IMR-90 (cell line): ENCODE measurements at regions not wholly inside any gene's neighbourhood (a gene's known extent, or its start where the extent isn't known, plus 50 kb on each side); places are given as distances from the start of the nearest gene placed in this dataset.

Experiments used
- ATAC-seq: fragments of 200-7000 bp; cut with Tn5 transposase; 2 replicates; pipeline ENCODE4 v1.9.1; 2020; ENCODE audit warnings: low read depth, mild to moderate bottlenecking, moderate library complexity
- BruUV-seq: library from RNA; stranded (reverse); fragments of 400-500 nt; replicated peaks from 2 replicates; lab custom pipeline; 2021; lab: Mats Ljungman, UMichigan
- CTCF ChIA-PET: fragments of 300-600 bp; formaldehyde crosslinking; extraction: SDS; loops from one replicate; lab custom pipeline; 2021; ENCODE audit warnings: antibody characterized with exemption; lab: Yijun Ruan, JAX
- POLR2A ChIA-PET: fragments of 300-600 bp; sonication (Branson Sonifier 250); formaldehyde crosslinking; loops from one replicate; lab custom pipeline; 2022; ENCODE audit warnings: antibody characterized with exemption; ENCODE audit not compliant: unreplicated experiment; lab: Charles Lee
- DNase-seq: peaks from one replicate; pipeline ENCODE4 v3.0.0; 2013
- H2AFZ ChIP-seq: replicated peaks from 2 replicates; pipeline ENCODE3; 2013; ENCODE audit warnings: low read length, mild to moderate bottlenecking; ENCODE audit not compliant: poor library complexity
- H2AK5ac ChIP-seq: 2 replicates; pipeline ENCODE4 v1.6.1; 2013; ENCODE audit warnings: low read depth, low read length, inconsistent platforms
- H2AK9ac ChIP-seq: replicated peaks from 2 replicates; pipeline ENCODE3; 2013; ENCODE audit warnings: mild to moderate bottlenecking, low read depth, low read length, moderate library complexity; ENCODE audit not compliant: poor library complexity
- H2BK120ac ChIP-seq: 2 replicates; pipeline ENCODE4 v1.6.1; 2013; ENCODE audit warnings: low read depth, low read length, inconsistent platforms
- H2BK15ac ChIP-seq: 3 replicates; pipeline ENCODE4 v1.6.1; 2013; ENCODE audit warnings: low read depth, low read length, inconsistent platforms
- H2BK20ac ChIP-seq: 2 replicates; pipeline ENCODE4 v1.6.1; 2013; ENCODE audit warnings: low read depth, mild to moderate bottlenecking, inconsistent platforms, low read length, moderate library complexity
- H2BK5ac ChIP-seq: 2 replicates; pipeline ENCODE4 v1.6.1; 2013; ENCODE audit warnings: mild to moderate bottlenecking, low read depth, low read length, inconsistent platforms; ENCODE audit not compliant: poor library complexity, severe bottlenecking
- H3K14ac ChIP-seq: replicated peaks from 2 replicates; pipeline ENCODE4 v1.6.1; 2013; ENCODE audit warnings: low read depth, low read length, inconsistent platforms
- H3K18ac ChIP-seq: 2 replicates; pipeline ENCODE4 v1.6.1; 2013; ENCODE audit warnings: low read depth, low read length, control low read depth
- H3K23ac ChIP-seq: 2 replicates; pipeline ENCODE4 v1.6.1; 2013; ENCODE audit warnings: low read depth, low read length, inconsistent platforms
- H3K27ac ChIP-seq: 2 replicates; pipeline ENCODE4 v1.5.1; 2013; ENCODE audit warnings: mild to moderate bottlenecking, control low read depth, low read length; ENCODE audit not compliant: insufficient read depth
- H3K27me3 ChIP-seq: 2 replicates; pipeline ENCODE4 v1.6.1; 2013; ENCODE audit warnings: low read length; ENCODE audit not compliant: control insufficient read depth, insufficient read depth
- H3K36me3 ChIP-seq: 2 replicates; pipeline ENCODE4 v1.6.1; 2013; ENCODE audit warnings: low read length, mixed read lengths; ENCODE audit not compliant: control insufficient read depth, insufficient read depth
- H3K4ac ChIP-seq: 2 replicates; pipeline ENCODE4 v1.6.1; 2013; ENCODE audit warnings: low read depth, low read length, inconsistent platforms
- H3K4me1 ChIP-seq: 2 replicates; pipeline ENCODE4 v1.6.1; 2013; ENCODE audit warnings: low read length, mixed read lengths; ENCODE audit not compliant: control insufficient read depth, insufficient read depth
- H3K4me2 ChIP-seq: 2 replicates; pipeline ENCODE4 v1.6.1; 2013; ENCODE audit warnings: low read depth, mild to moderate bottlenecking, control low read depth, low read length, moderate library complexity
- H3K4me3 ChIP-seq: 2 replicates; pipeline ENCODE4 v1.5.1; 2013; ENCODE audit warnings: low read depth, mild to moderate bottlenecking, control low read depth, low read length, moderate library complexity; ENCODE audit not compliant: insufficient read depth
- H3K56ac ChIP-seq: 2 replicates; pipeline ENCODE4 v1.6.1; 2013; ENCODE audit warnings: low read length, inconsistent platforms; ENCODE audit not compliant: insufficient read depth; ENCODE audit errors: extremely low read depth
- H3K79me1 ChIP-seq, 2 experiments: 2 replicates each; pipeline ENCODE4 v1.6.1; 2013; ENCODE audit warnings: low read length in 2 of 2, inconsistent platforms in 1 of 2, low read depth in 1 of 2
- H3K9ac ChIP-seq: 2 replicates; pipeline ENCODE4 v1.6.1; 2013; ENCODE audit warnings: low read depth, low read length, control low read depth
- H3K9me1 ChIP-seq: 2 replicates; pipeline ENCODE4 v1.6.1; 2013; ENCODE audit warnings: low read length, inconsistent platforms; ENCODE audit not compliant: insufficient read depth
- H3K9me3 ChIP-seq: 2 replicates; pipeline ENCODE4 v1.6.1; 2013; ENCODE audit warnings: low read length; ENCODE audit not compliant: control insufficient read depth, insufficient read depth
- H4K20me1 ChIP-seq: 2 replicates; pipeline ENCODE4 v1.6.1; 2013; ENCODE audit warnings: low read length, inconsistent platforms; ENCODE audit not compliant: insufficient read depth
- H4K5ac ChIP-seq: 2 replicates; pipeline ENCODE4 v1.6.1; 2013; ENCODE audit warnings: mild to moderate bottlenecking, low read depth, low read length, control low read depth
- H4K8ac ChIP-seq, 2 experiments: 2 replicates each; pipeline ENCODE4 v1.6.1; 2013; ENCODE audit warnings: low read depth in 2 of 2, low read length in 2 of 2, control low read depth in 1 of 2, inconsistent platforms in 1 of 2
- H4K91ac ChIP-seq: 2 replicates; pipeline ENCODE4 v1.6.1; 2013; ENCODE audit warnings: low read depth, low read length, inconsistent platforms; ENCODE audit not compliant: insufficient read depth
- BHLHE40 ChIP-seq: fragments of 150-350 bp; IDR thresholded peaks from 2 replicates; pipeline ENCODE4 v1.6.1; 2016; ENCODE audit warnings: mild to moderate bottlenecking, low read depth, low read length
- CEBPB ChIP-seq: IDR thresholded peaks from 2 replicates; pipeline ENCODE4 v1.6.1; 2012; ENCODE audit warnings: low read depth, low read length, improper control_type of control experiment
- CHD1 ChIP-seq: IDR thresholded peaks from 2 replicates; pipeline ENCODE4 v1.6.1; 2012; ENCODE audit warnings: low read depth, low read length, improper control_type of control experiment
- ELK1 ChIP-seq: fragments of 150-350 bp; IDR thresholded peaks from 2 replicates; pipeline ENCODE4 v1.6.1; 2016; ENCODE audit warnings: low read depth, mild to moderate bottlenecking, low read length, moderate library complexity, borderline replicate concordance
- FOS ChIP-seq: fragments of 150-350 bp; IDR thresholded peaks from 2 replicates; pipeline ENCODE4 v1.6.1; 2016; ENCODE audit warnings: low read depth, low read length
- MAFK ChIP-seq: IDR thresholded peaks from 2 replicates; pipeline ENCODE4 v1.6.1; 2012; ENCODE audit warnings: low read depth, low read length, improper control_type of control experiment
- MAZ ChIP-seq: IDR thresholded peaks from 2 replicates; pipeline ENCODE4 v1.6.1; 2012; ENCODE audit warnings: low read depth, mild to moderate bottlenecking, low read length, improper control_type of control experiment, moderate library complexity, borderline replicate concordance
- MXI1 ChIP-seq: IDR thresholded peaks from 2 replicates; pipeline ENCODE4 v1.6.1; 2012; ENCODE audit warnings: low read depth, mild to moderate bottlenecking, low read length, moderate library complexity, borderline replicate concordance
- NFE2L2 ChIP-seq: fragments of 150-350 bp; IDR thresholded peaks from 2 replicates; pipeline ENCODE4 v1.6.1; 2016; ENCODE audit warnings: low read depth, mild to moderate bottlenecking, low read length
- POLR2A ChIP-seq: IDR thresholded peaks from 2 replicates; pipeline ENCODE4 v1.6.1; 2012; ENCODE audit warnings: mild to moderate bottlenecking, low read depth, low read length
- RAD21 ChIP-seq: IDR thresholded peaks from 2 replicates; pipeline ENCODE4 v1.6.1; 2012; ENCODE audit warnings: low read length, improper control_type of control experiment
- RCOR1 ChIP-seq: IDR thresholded peaks from 2 replicates; pipeline ENCODE4 v1.6.1; 2012; ENCODE audit warnings: mild to moderate bottlenecking, low read length, improper control_type of control experiment; ENCODE audit not compliant: insufficient replicate concordance
- RFX5 ChIP-seq: IDR thresholded peaks from 2 replicates; pipeline ENCODE4 v1.8.0; 2012; ENCODE audit warnings: low read depth, mild to moderate bottlenecking, low read length, moderate library complexity
- SMC3 ChIP-seq: fragments of 150-350 bp; IDR thresholded peaks from 2 replicates; pipeline ENCODE4 v1.6.1; 2016; ENCODE audit warnings: low read depth, mild to moderate bottlenecking, antibody characterized with exemption, low read length, moderate library complexity
- WGBS, 2 experiments: methylation state at CpG; one replicate each; pipeline versions ENCODE4 v1.1.5 to v1.1.7; 2013; ENCODE audit warnings: missing lambda C conversion rate in 2 of 2; ENCODE audit not compliant: insufficient read length in 1 of 2; ENCODE audit errors: extremely low coverage in 2 of 2; 5-methylcytosine and 5-hydroxymethylcytosine counted together
- dilution Hi-C: fragments of 300-500 bp; cut with HindIII; formaldehyde crosslinking; loops from one replicate; pipeline ENCODE4 v1.14.3; 2018; ENCODE audit warnings: low sequenced_read_pairs; ENCODE audit not compliant: unreplicated experiment
- in situ Hi-C: fragments of 300-500 bp; cut with MboI; formaldehyde crosslinking; loops from 3 replicates; pipeline ENCODE4 v1.14.3; 2019; ENCODE audit warnings: low sequenced_read_pairs, inconsistent platforms, mixed read lengths
- intact Hi-C: fragments of 100-400 bp; cut with micrococcal nuclease; formaldehyde crosslinking; loops from 2 replicates; pipeline ENCODE4 v1.10.0; 2022
- TF ChIP-seq, protein P1 (sequence below): conservative IDR thresholded peaks from 2 replicates; pipeline ENCODE4 v1.5.1; 2012; ENCODE audit warnings: mild to moderate bottlenecking, low read depth, low read length, improper control_type of control experiment
- TF ChIP-seq, protein P2 (sequence below): fragments of 150-350 bp; IDR thresholded peaks from 2 replicates; pipeline ENCODE4 v1.6.1; 2017; ENCODE audit warnings: mild to moderate bottlenecking, antibody characterized with exemption, low read length, low read depth

GRCh38 chr20:40785346-40785745 is 96.3 kb upstream of the MAFB start:
- Histone ChIP-seq H2AFZ (no peak overlapping the region), H3K18ac (no peak overlapping the region), H2AK9ac (no peak overlapping the region), H4K5ac (no peak overlapping the region), H3K9me1 (no peaks in the 10 kb centered on the region; the same call in 1 of the 2 replicates), H3K27me3 (0 out of 2 replicates have a peak, but pooled peaks cover 2% of the 10 kb centered on the region), H2BK5ac (no peak overlapping the region), H3K27ac (no peak overlapping the region), H3K9ac (no peak overlapping the region), H3K4me2 (no peak overlapping the region), H2BK120ac (no peak overlapping the region), H3K4ac (no peak overlapping the region), H2BK20ac (no peak overlapping the region), H4K8ac (no peak overlapping the region), H3K56ac (no peak overlapping the region), H2BK15ac (no peak overlapping the region), H2AK5ac (no peak overlapping the region), H3K14ac (no peak overlapping the region), H3K9me3 (no peaks in the 10 kb centered on the region), H3K79me1 (no peaks in the 10 kb centered on the region), H3K23ac (no peak overlapping the region), H3K4me1 (no peaks in the 10 kb centered on the region), H3K36me3 (no peaks in the 10 kb centered on the region), H4K20me1 (no peaks in the 10 kb centered on the region), H4K91ac (no peak overlapping the region), H3K4me3 (no peak overlapping the region)
- ATAC-seq, result no peak
- BruUV-seq, result no TSS peak
- no peak for DNase-seq
- intact Hi-C loops (no loop called here), in situ Hi-C loops (no loop called here), dilution Hi-C loops (no loop called here)
- POLR2A ChIA-PET, result no interaction called here
- no peak for TF ChIP-seq SMC3
- TF ChIP-seq POLR2A, result no peak
- TF ChIP-seq MAZ, result no peak
- TF ChIP-seq RCOR1, result no peak
- no peak for TF ChIP-seq FOS
- TF ChIP-seq MXI1, result no peak
- no peak for TF ChIP-seq ELK1
- TF ChIP-seq CEBPB, result no peak
- TF ChIP-seq RFX5, result no peak
- TF ChIP-seq CHD1, result no peak
- TF ChIP-seq RAD21, result no peak
- no peak for TF ChIP-seq BHLHE40
- TF ChIP-seq, protein P1, sequence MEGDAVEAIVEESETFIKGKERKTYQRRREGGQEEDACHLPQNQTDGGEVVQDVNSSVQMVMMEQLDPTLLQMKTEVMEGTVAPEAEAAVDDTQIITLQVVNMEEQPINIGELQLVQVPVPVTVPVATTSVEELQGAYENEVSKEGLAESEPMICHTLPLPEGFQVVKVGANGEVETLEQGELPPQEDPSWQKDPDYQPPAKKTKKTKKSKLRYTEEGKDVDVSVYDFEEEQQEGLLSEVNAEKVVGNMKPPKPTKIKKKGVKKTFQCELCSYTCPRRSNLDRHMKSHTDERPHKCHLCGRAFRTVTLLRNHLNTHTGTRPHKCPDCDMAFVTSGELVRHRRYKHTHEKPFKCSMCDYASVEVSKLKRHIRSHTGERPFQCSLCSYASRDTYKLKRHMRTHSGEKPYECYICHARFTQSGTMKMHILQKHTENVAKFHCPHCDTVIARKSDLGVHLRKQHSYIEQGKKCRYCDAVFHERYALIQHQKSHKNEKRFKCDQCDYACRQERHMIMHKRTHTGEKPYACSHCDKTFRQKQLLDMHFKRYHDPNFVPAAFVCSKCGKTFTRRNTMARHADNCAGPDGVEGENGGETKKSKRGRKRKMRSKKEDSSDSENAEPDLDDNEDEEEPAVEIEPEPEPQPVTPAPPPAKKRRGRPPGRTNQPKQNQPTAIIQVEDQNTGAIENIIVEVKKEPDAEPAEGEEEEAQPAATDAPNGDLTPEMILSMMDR, result no peak
- no peak for TF ChIP-seq NFE2L2
- TF ChIP-seq MAFK, result no peak
- TF ChIP-seq, protein P2, sequence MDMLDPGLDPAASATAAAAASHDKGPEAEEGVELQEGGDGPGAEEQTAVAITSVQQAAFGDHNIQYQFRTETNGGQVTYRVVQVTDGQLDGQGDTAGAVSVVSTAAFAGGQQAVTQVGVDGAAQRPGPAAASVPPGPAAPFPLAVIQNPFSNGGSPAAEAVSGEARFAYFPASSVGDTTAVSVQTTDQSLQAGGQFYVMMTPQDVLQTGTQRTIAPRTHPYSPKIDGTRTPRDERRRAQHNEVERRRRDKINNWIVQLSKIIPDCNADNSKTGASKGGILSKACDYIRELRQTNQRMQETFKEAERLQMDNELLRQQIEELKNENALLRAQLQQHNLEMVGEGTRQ, result no peak
- CTCF ChIA-PET, result no interaction called here
- 67% methylated on average over 2 of the region's 3 CpGs; no CpG with 5 or more reads in 1 of the 2 experiments for WGBS, 2 experiments
